GM19193 (cell line): ENCODE measurements at regions not wholly inside any gene's neighbourhood (a gene's known extent, or its start where the extent isn't known, plus 50 kb on each side); places are given as distances from the start of the nearest gene placed in this dataset.

Source experiments
- POLR2A ChIP-seq: IDR thresholded peaks from 4 replicates; pipeline ENCODE4 v1.6.1; 2011; ENCODE audit not compliant: insufficient read depth, insufficient read length; ENCODE audit errors: extremely low read depth

GRCh38 chr5:74194196-74194595, 446.3 kb downstream of the ENC1 start:
- no peak for TF ChIP-seq POLR2A

GRCh38 chr5:74192606-74193299, 447.8 kb downstream of the ENC1 start:
- TF ChIP-seq POLR2A = no peak

- TF ChIP-seq POLR2A = no peak
Measured at GRCh38 chr5:74188351-74189105, 452.0 kb downstream of the ENC1 start.

- no peak for TF ChIP-seq POLR2A
Measured at GRCh38 chr5:74187757-74188156, 452.8 kb downstream of the ENC1 start.

- TF ChIP-seq POLR2A = no peak
Measured at GRCh38 chr5:74186356-74187315, 453.9 kb downstream of the ENC1 start.

- no peak for TF ChIP-seq POLR2A
Measured at GRCh38 chr5:74185599-74185998, 454.9 kb downstream of the ENC1 start.

- TF ChIP-seq POLR2A = no peak
Measured at GRCh38 chr5:74184649-74185048, 455.9 kb downstream of the ENC1 start.

GRCh38 chr5:74183041-74183440, 457.5 kb downstream of the ENC1 start:
- TF ChIP-seq POLR2A = no peak

- TF ChIP-seq POLR2A = no peak
Measured at GRCh38 chr5:74182603-74183002, 457.9 kb downstream of the ENC1 start.

- TF ChIP-seq POLR2A = no peak
Measured at GRCh38 chr5:74179701-74180100, 460.8 kb downstream of the ENC1 start.

- no peak for TF ChIP-seq POLR2A
Measured at GRCh38 chr5:74179179-74179578, 461.3 kb downstream of the ENC1 start.

GRCh38 chr5:74177961-74178360, 462.6 kb downstream of the ENC1 start:
- no peak for TF ChIP-seq POLR2A

GRCh38 chr5:74174366-74174765, 466.2 kb downstream of the ENC1 start:
- TF ChIP-seq POLR2A = no peak

- no peak for TF ChIP-seq POLR2A
Measured at GRCh38 chr5:74173665-74174064, 466.9 kb downstream of the ENC1 start.

- no peak for TF ChIP-seq POLR2A
Measured at GRCh38 chr5:74173241-74173640, 467.3 kb downstream of the ENC1 start.
